GM12878 (cell line): ENCODE measurements at regions not wholly inside any gene's neighbourhood (a gene's known extent, or its start where the extent isn't known, plus 50 kb on each side); places are given as distances from the start of the nearest gene placed in this dataset.
A peak's percentile ranks its signal among the peaks of the same experiment; 100 is the strongest.

Experiments used
- ATAC-seq: fragments of 200-7000 bp; cut with Tn5 transposase; 3 replicates; pipeline ENCODE4 v1.9.1; 2020; ENCODE audit warnings: mild to moderate bottlenecking, moderate library complexity
- BruUV-seq: library from RNA; stranded (reverse); fragments of 400-500 nt; replicated peaks from 2 replicates; lab custom pipeline; 2021; lab: Mats Ljungman, UMichigan
- CTCF ChIA-PET: fragments of 300-600 bp; sonication (Branson Sonifier 250); formaldehyde crosslinking; extraction: SDS; loops from one replicate; lab custom pipeline; 2021; ENCODE audit warnings: inconsistent platforms; lab: Yijun Ruan, JAX
- POLR2A ChIA-PET: fragments of 350-600 bp; formaldehyde crosslinking; extraction: SDS; loops from one replicate; lab custom pipeline; 2021; ENCODE audit warnings: inconsistent platforms; lab: Charles Lee
- RAD21 ChIA-PET: fragments of 300-600 bp; sonication (Branson Sonifier 250); formaldehyde crosslinking; loops from one replicate; lab custom pipeline; 2023; ENCODE audit warnings: antibody characterized with exemption; ENCODE audit not compliant: unreplicated experiment; lab: Charles Lee
- SMC1A ChIA-PET: fragments of 300-600 bp; sonication (Branson Sonifier 250); formaldehyde crosslinking; loops from one replicate; lab custom pipeline; 2023; ENCODE audit not compliant: unreplicated experiment, uncharacterized antibody; lab: Charles Lee
- DNase-seq: peaks from one replicate; pipeline ENCODE4 v3.0.0-alpha.2; 2011; ENCODE audit warnings: low read depth, low spot score
- FAIRE-seq: peaks from 3 replicates; lab custom pipeline; 2011; peaks lifted over from hg19 to GRCh38; lab: Jason Lieb, UNC
- H2AFZ ChIP-seq: 2 replicates; pipeline ENCODE4 v1.6.0; 2011; ENCODE audit warnings: low read depth, low read length, control low read depth; ENCODE audit not compliant: control insufficient read depth
- H3K27ac ChIP-seq: 2 replicates; pipeline ENCODE4 v1.5.1; 2011; ENCODE audit warnings: control low read depth; ENCODE audit not compliant: control insufficient read depth, insufficient read depth
- H3K27me3 ChIP-seq, 2 experiments: replicated peaks in 1 of 2; 2 replicates each; pipeline versions ENCODE4 v1.6.0 to v1.6.1; 2011; ENCODE audit warnings: low read length in 1 of 2; ENCODE audit not compliant: control insufficient read depth in 2 of 2, insufficient read depth in 2 of 2
- H3K36me3 ChIP-seq, 2 experiments: 2 replicates each; pipeline ENCODE4 v1.5.1; 2011; ENCODE audit warnings: low read length in 1 of 2; ENCODE audit not compliant: control insufficient read depth in 2 of 2, insufficient read depth in 2 of 2
- H3K4me1 ChIP-seq: 2 replicates; pipeline ENCODE4 v1.6.1; 2011; ENCODE audit warnings: mild to moderate bottlenecking, low read length, moderate library complexity, mixed read lengths; ENCODE audit not compliant: control insufficient read depth, insufficient read depth
- H3K4me2 ChIP-seq: 2 replicates; pipeline ENCODE4 v1.6.0; 2011; ENCODE audit warnings: control low read depth; ENCODE audit not compliant: control insufficient read depth, insufficient read depth
- H3K4me3 ChIP-seq: fragments of 200-600 bp; sonication (generic); 2 replicates; pipeline ENCODE4 v1.5.1; 2016
- H3K79me2 ChIP-seq: 2 replicates; pipeline ENCODE4 v1.6.0; 2011; ENCODE audit warnings: low read length; ENCODE audit not compliant: control insufficient read depth, insufficient read depth
- H3K9ac ChIP-seq: 2 replicates; pipeline ENCODE4 v1.8.0; 2011; ENCODE audit warnings: low read length, control low read depth, mixed read lengths; ENCODE audit not compliant: control insufficient read depth, insufficient read depth
- H3K9me3 ChIP-seq: replicated peaks from 3 replicates; pipeline ENCODE4 v1.5.1; 2011; ENCODE audit warnings: mild to moderate bottlenecking, low read length; ENCODE audit not compliant: control insufficient read depth, insufficient read depth
- H4K20me1 ChIP-seq: 2 replicates; pipeline ENCODE4 v1.6.0; 2011; ENCODE audit not compliant: control insufficient read depth, insufficient read depth
- DPF2 ChIP-seq: fragments of 450-650 bp; IDR thresholded peaks from 2 replicates; pipeline ENCODE4 v1.6.1; 2017; ENCODE audit warnings: mild to moderate bottlenecking
- E4F1 ChIP-seq: fragments of 450-650 bp; IDR thresholded peaks from 2 replicates; pipeline ENCODE4 v1.6.1; 2018; ENCODE audit warnings: borderline replicate concordance, mild to moderate bottlenecking; ENCODE audit not compliant: partially characterized antibody
- ESRRA ChIP-seq: IDR thresholded peaks from 2 replicates; pipeline ENCODE4 v1.6.1; 2012; ENCODE audit warnings: mild to moderate bottlenecking, low read length, improper control_type of control experiment
- EZH2 ChIP-seq: IDR thresholded peaks from 2 replicates; pipeline ENCODE4 v1.6.1; 2012; ENCODE audit warnings: low read depth, mild to moderate bottlenecking, control low read depth, inconsistent platforms, low read length, borderline replicate concordance; ENCODE audit not compliant: control insufficient read depth
- HDGF ChIP-seq: fragments of 450-650 bp; IDR thresholded peaks from 2 replicates; pipeline ENCODE4 v1.6.1; 2016; ENCODE audit warnings: antibody characterized with exemption
- IKZF1 ChIP-seq: fragments of 450-650 bp; conservative IDR thresholded peaks from 2 replicates; pipeline ENCODE4 v1.6.1; 2017; ENCODE audit warnings: antibody characterized with exemption, mild to moderate bottlenecking
- RAD21 ChIP-seq: IDR thresholded peaks from 2 replicates; pipeline ENCODE4 v1.6.1; 2011; ENCODE audit warnings: mild to moderate bottlenecking, low read depth, low read length, moderate library complexity; ENCODE audit not compliant: insufficient read depth
- RCOR1 ChIP-seq: conservative IDR thresholded peaks from 2 replicates; pipeline ENCODE4 v1.6.1; 2012; ENCODE audit warnings: low read depth, low read length, improper control_type of control experiment
- RELB ChIP-seq: fragments of 450-650 bp; IDR thresholded peaks from 2 replicates; pipeline ENCODE4 v1.6.1; 2017; ENCODE audit warnings: low read depth, mild to moderate bottlenecking, moderate library complexity
- SP1 ChIP-seq: IDR thresholded peaks from one replicate; pipeline ENCODE4 v1.6.1; 2011; ENCODE audit warnings: low read depth, low read length
- YBX1 ChIP-seq: fragments of 450-650 bp; IDR thresholded peaks from 2 replicates; pipeline ENCODE4 v1.6.1; 2016; ENCODE audit warnings: antibody characterized with exemption
- WGBS: methylation state at CpG from one replicate; pipeline ENCODE4 v1.1.6; 2016; ENCODE audit warnings: low lambda C conversion rate; ENCODE audit not compliant: insufficient replicate concordance, insufficient coverage; ENCODE audit errors: missing lambda C conversion rate; 5-methylcytosine and 5-hydroxymethylcytosine counted together
- in situ Hi-C: fragments of 300-500 bp; cut with MboI; formaldehyde crosslinking; loops from 9 replicates; pipeline ENCODE4 v1.14.3; 2018; ENCODE audit warnings: mixed read lengths
- intact Hi-C: fragments of 100-400 bp; cut with micrococcal nuclease; formaldehyde crosslinking; loops from one replicate; pipeline ENCODE4 v1.14.2; 2022; ENCODE audit not compliant: unreplicated experiment
- TF ChIP-seq, protein P1 (sequence below): IDR thresholded peaks from 2 replicates; pipeline ENCODE4 v1.6.1; 2011; ENCODE audit warnings: borderline replicate concordance, low read depth, mild to moderate bottlenecking, moderate library complexity, low read length; ENCODE audit not compliant: insufficient read depth, poor library complexity, severe bottlenecking

- intact Hi-C loops = no loop called here
- no peak overlapping the region for H3K4me2 ChIP-seq
- ATAC-seq (peak; percentile 55), DNase-seq (no peak), FAIRE-seq (no peak)
- no TSS peak for BruUV-seq
- H3K4me3 ChIP-seq = no peak overlapping the region
- SMC1A ChIA-PET = no interaction called here
- 12% methylated on average over 7 of the region's 9 CpGs for WGBS
- H2AFZ ChIP-seq = no peak overlapping the region
- H3K79me2 ChIP-seq = no peaks in the 10 kb centered on the region
- RAD21 ChIA-PET = no interaction called here
- H3K4me1 ChIP-seq = no peaks in the 10 kb centered on the region
- CTCF ChIA-PET = no interaction called here
- H3K9me3 ChIP-seq = no peaks in the 10 kb centered on the region
- H3K9ac ChIP-seq = no peak overlapping the region
- no peak overlapping the region for H3K27ac ChIP-seq
- H3K36me3 ChIP-seq = no peaks in the 10 kb centered on the region
- no peaks in the 10 kb centered on the region for H4K20me1 ChIP-seq
- TF ChIP-seq, protein P1, sequence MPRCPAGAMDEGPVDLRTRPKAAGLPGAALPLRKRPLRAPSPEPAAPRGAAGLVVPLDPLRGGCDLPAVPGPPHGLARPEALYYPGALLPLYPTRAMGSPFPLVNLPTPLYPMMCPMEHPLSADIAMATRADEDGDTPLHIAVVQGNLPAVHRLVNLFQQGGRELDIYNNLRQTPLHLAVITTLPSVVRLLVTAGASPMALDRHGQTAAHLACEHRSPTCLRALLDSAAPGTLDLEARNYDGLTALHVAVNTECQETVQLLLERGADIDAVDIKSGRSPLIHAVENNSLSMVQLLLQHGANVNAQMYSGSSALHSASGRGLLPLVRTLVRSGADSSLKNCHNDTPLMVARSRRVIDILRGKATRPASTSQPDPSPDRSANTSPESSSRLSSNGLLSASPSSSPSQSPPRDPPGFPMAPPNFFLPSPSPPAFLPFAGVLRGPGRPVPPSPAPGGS = peak; percentile 28
- no peak for TF ChIP-seq IKZF1
- in situ Hi-C loops = no loop called here
- POLR2A ChIA-PET = no interaction called here
- peaks cover 0 to 2% of the 10 kb centered on the region in 2 experiments; a peak in 3 of 4 replicates for H3K27me3 ChIP-seq
Observed at GRCh38 chr9:91500509-91501014, 76.9 kb upstream of the NFIL3 start.

- Histone ChIP-seq H3K36me3 (no peaks in the 10 kb centered on the region), H2AFZ (no peak overlapping the region), H3K27me3 (peaks cover 0 to 2% of the 10 kb centered on the region in 2 experiments; a peak in 3 of 4 replicates), H3K4me2 (no peak overlapping the region), H3K4me3 (no peak overlapping the region), H3K27ac (no peak overlapping the region), H3K79me2 (no peaks in the 10 kb centered on the region), H3K9ac (no peak overlapping the region), H3K4me1 (no peaks in the 10 kb centered on the region), H3K9me3 (no peaks in the 10 kb centered on the region), H4K20me1 (no peaks in the 10 kb centered on the region)
- in situ Hi-C loops (no loop called here), intact Hi-C loops (no loop called here)
- DNase-seq = no peak
- BruUV-seq = no TSS peak
- ChIA-PET POLR2A (no interaction called here), CTCF (no interaction called here), SMC1A (no interaction called here), RAD21 (no interaction called here)
- WGBS = 43% methylated on average over 7 of the region's 7 CpGs
- no peak for ATAC-seq
- FAIRE-seq = no peak
- no peak for TF ChIP-seq E4F1
- TF ChIP-seq ESRRA = no peak
- no peak for TF ChIP-seq RCOR1
- no peak for TF ChIP-seq DPF2
- TF ChIP-seq RAD21 = no peak
- no peak for TF ChIP-seq SP1
- no peak for TF ChIP-seq RELB
- no peak for TF ChIP-seq YBX1
- no peak for TF ChIP-seq EZH2
- TF ChIP-seq HDGF = no peak
Observed at GRCh38 chr9:91496351-91496750, 72.7 kb upstream of the NFIL3 start.
